Hepatocyte (in vitro differentiated cells): ENCODE measurements at regions not wholly inside any gene's neighbourhood (a gene's known extent, or its start where the extent isn't known, plus 50 kb on each side); places are given as distances from the start of the nearest gene placed in this dataset.

Experiments used
- DNase-seq: peaks from one replicate; pipeline ENCODE4 v3.0.0-alpha.2; 2016; ENCODE audit warnings: low spot score
- H2AFZ ChIP-seq: fragments of 200-600 bp; sonication (generic); 2 replicates; pipeline ENCODE4 v1.6.0; 2016; ENCODE audit warnings: antibody characterized with exemption, mild to moderate bottlenecking
- H3K27ac ChIP-seq: fragments of 200-600 bp; sonication (generic); 2 replicates; pipeline ENCODE4 v1.5.1; 2016; ENCODE audit warnings: mild to moderate bottlenecking
- H3K27me3 ChIP-seq: fragments of 200-600 bp; sonication (generic); 2 replicates; pipeline ENCODE4 v1.6.1; 2016
- H3K36me3 ChIP-seq: fragments of 200-600 bp; sonication (generic); replicated peaks from 2 replicates; pipeline ENCODE4 v1.5.1; 2016; ENCODE audit warnings: low read depth; ENCODE audit not compliant: insufficient read depth
- H3K4me1 ChIP-seq: fragments of 200-600 bp; sonication (generic); 2 replicates; pipeline ENCODE4 v1.5.1; 2016; ENCODE audit warnings: mild to moderate bottlenecking, moderate library complexity; ENCODE audit not compliant: insufficient read depth
- H3K4me2 ChIP-seq: fragments of 200-600 bp; sonication (generic); 2 replicates; pipeline ENCODE4 v1.6.0; 2016
- H3K4me3 ChIP-seq: fragments of 200-600 bp; sonication (generic); 2 replicates; pipeline ENCODE4 v1.5.1; 2016; ENCODE audit warnings: mild to moderate bottlenecking
- H3K79me2 ChIP-seq: fragments of 200-600 bp; sonication (generic); 2 replicates; pipeline ENCODE4 v1.6.0; 2017; ENCODE audit warnings: mild to moderate bottlenecking
- H3K9me2 ChIP-seq: fragments of 200-600 bp; sonication (generic); replicated peaks from 2 replicates; pipeline ENCODE4 v1.6.0; 2017; ENCODE audit warnings: mild to moderate bottlenecking; ENCODE audit not compliant: insufficient read depth
- H3K9me3 ChIP-seq: fragments of 200-600 bp; sonication (generic); 2 replicates; pipeline ENCODE4 v1.5.1; 2016; ENCODE audit warnings: low read depth, mild to moderate bottlenecking
- H4K20me1 ChIP-seq: fragments of 200-600 bp; sonication (generic); 2 replicates; pipeline ENCODE4 v1.6.0; 2016; ENCODE audit warnings: mild to moderate bottlenecking; ENCODE audit not compliant: insufficient read depth, poor library complexity, severe bottlenecking
- CTCF ChIP-seq: fragments of 200-600 bp; sonication (generic); IDR thresholded peaks from 2 replicates; pipeline ENCODE4 v1.5.1; 2016; ENCODE audit warnings: antibody characterized with exemption, mild to moderate bottlenecking; ENCODE audit not compliant: poor library complexity
- EZH2 ChIP-seq: fragments of 200-600 bp; sonication (generic); IDR thresholded peaks from 2 replicates; pipeline ENCODE4 v1.6.1; 2016; ENCODE audit warnings: antibody characterized with exemption, mild to moderate bottlenecking, borderline replicate concordance
- EZH2phosphoT487 ChIP-seq: fragments of 200-600 bp; sonication (generic); IDR thresholded peaks from one replicate; pipeline ENCODE4 v1.6.1; 2018; ENCODE audit warnings: antibody characterized with exemption, mild to moderate bottlenecking, low read depth, moderate library complexity; ENCODE audit not compliant: unreplicated experiment, severe bottlenecking
- WGBS: methylation state at CpG from one replicate; pipeline ENCODE4 v1.1.6; 2016; ENCODE audit warnings: low lambda C conversion rate; ENCODE audit errors: missing lambda C conversion rate; 5-methylcytosine and 5-hydroxymethylcytosine counted together

DNA sequence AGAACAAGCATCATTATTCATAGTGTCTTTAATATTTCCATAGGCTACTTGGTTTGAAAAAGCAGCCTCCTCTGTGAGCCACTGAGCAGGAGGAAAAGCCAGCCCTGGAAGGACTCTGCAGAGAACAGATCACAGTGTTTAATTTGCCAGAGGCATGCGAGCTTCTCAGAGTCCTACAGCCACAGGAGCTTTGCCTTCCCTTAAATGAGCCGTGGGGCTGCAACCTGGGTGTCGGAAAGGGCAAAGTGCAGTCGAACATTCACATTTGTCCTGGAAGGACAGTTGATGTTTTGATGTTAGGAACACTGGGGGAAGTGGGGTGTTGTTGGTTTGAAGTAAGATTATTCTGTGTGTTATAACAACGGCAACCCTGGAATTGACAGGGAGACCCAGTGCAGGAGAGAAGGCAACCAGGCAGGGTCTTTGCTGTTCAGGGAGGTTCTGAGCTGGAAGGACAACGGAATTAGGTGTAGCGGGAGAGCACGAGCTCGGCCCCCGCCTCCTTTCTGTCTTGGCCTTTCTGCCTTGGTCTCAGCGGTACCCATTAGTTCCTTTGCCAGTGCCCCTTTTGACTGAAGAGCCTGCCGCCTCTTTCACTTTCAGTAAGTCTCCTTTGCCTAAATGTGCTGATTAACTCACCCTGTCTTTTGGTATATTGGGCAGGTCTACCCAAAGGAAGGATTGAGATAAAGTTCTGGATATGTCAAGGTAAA lies 192.3 kb upstream of the PITRM1 start:
- no peak for TF ChIP-seq EZH2phosphoT487
- TF ChIP-seq CTCF, result no peak
- no peak for TF ChIP-seq EZH2
- H3K4me2 ChIP-seq, result peak overlapping the region; percentile 14
- no peaks in the 10 kb centered on the region for H3K9me2 ChIP-seq
- no peaks in the 10 kb centered on the region for H3K27me3 ChIP-seq
- peaks cover 14% of the 10 kb centered on the region for H3K4me1 ChIP-seq
- peaks cover 5% of the 10 kb centered on the region for H3K9me3 ChIP-seq
- no peak overlapping the region for H3K4me3 ChIP-seq
- DNase-seq, result peak; percentile 26
- no peaks in the 10 kb centered on the region for H3K79me2 ChIP-seq
- WGBS, result 76% methylated on average over 12 of the region's 12 CpGs
- H3K36me3 ChIP-seq, result no peaks in the 10 kb centered on the region
- H2AFZ ChIP-seq, result peak overlapping the region; percentile 38
- no peaks in the 10 kb centered on the region for H4K20me1 ChIP-seq
- peak overlapping the region; percentile 78 for H3K27ac ChIP-seq

DNA sequence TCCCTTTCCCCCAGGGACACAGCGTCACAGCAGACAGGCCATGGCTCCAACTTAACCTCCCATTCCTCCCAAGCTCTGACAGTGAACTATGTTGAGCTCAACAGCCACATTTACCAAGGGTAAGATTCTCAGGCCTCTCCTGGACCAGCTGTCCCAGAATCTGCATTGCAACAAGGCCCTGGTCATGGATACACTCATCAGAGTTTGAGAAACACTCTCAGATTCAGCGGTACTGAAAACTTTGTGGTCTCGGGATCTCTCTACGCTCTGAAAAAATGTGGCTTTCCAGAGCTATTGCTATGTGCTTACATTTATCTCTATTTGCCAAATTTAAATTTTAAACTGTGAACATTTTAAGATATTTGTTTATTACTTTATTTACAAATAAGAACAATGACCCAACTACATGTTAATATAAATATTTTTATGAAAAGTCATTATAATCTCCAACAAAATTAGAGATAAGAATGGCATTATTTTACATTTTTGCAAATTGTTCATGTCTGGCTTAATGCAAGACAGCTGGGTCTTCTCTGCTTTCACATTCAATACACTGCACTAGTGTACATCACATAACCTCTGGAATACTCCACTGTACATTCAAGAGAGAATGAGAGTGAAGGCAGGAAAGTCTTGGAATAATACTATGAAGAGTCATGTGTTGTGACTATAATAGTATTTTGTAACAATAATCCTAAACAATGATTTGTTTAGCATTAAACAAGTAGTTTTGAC lies 190.9 kb upstream of the PITRM1 start:
- TF ChIP-seq CTCF, result no peak
- no peak for TF ChIP-seq EZH2
- TF ChIP-seq EZH2phosphoT487, result no peak
- H3K9me2 ChIP-seq, result no peaks in the 10 kb centered on the region
- no peaks in the 10 kb centered on the region for H4K20me1 ChIP-seq
- H3K79me2 ChIP-seq, result no peaks in the 10 kb centered on the region
- H3K4me3 ChIP-seq, result no peak overlapping the region
- H3K27me3 ChIP-seq, result no peaks in the 10 kb centered on the region
- no peak overlapping the region for H2AFZ ChIP-seq
- H3K9me3 ChIP-seq, result peaks cover 5% of the 10 kb centered on the region
- peaks cover 14% of the 10 kb centered on the region for H3K4me1 ChIP-seq
- H3K4me2 ChIP-seq, result no peak overlapping the region
- H3K27ac ChIP-seq, result peak overlapping the region; percentile 78
- DNase-seq, result no peak
- 75% methylated on average over 4 of the region's 4 CpGs for WGBS
- no peaks in the 10 kb centered on the region for H3K36me3 ChIP-seq

DNA sequence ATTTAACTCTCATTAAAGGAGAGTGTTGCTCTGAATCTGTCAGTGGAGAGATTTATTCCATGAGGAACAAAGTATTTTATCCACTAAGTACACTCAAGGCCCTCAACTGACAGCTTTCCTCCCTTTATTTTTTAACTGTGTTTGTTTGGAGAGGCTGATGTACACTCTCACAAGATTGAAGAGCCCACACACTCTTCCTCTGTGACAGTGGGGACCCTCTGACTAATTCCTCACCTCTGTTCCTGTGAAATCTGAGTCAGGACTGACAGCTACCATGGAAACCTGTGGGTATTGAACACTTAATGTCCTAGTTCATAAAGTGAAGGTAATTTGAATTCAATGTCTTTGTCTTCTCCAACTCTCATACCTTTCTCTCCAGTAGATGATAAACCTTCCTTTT lies 189.8 kb upstream of the PITRM1 start:
- no peaks in the 10 kb centered on the region for H3K36me3 ChIP-seq
- H3K27ac ChIP-seq, result no peak overlapping the region
- no peak for DNase-seq
- H3K4me3 ChIP-seq, result no peak overlapping the region
- no peak overlapping the region for H3K4me2 ChIP-seq
- H3K27me3 ChIP-seq, result no peaks in the 10 kb centered on the region
- no peaks in the 10 kb centered on the region for H3K9me2 ChIP-seq
- no peak overlapping the region for H2AFZ ChIP-seq
- H3K79me2 ChIP-seq, result no peaks in the 10 kb centered on the region
- no peaks in the 10 kb centered on the region for H4K20me1 ChIP-seq
- peaks cover 5% of the 10 kb centered on the region for H3K9me3 ChIP-seq
- no peak for TF ChIP-seq EZH2phosphoT487
- no peak for TF ChIP-seq CTCF
- no peak for TF ChIP-seq EZH2
- H3K4me1 ChIP-seq, result peaks cover 14% of the 10 kb centered on the region
